Neuronal stem cell (in vitro differentiated cells): ENCODE measurements at regions not wholly inside any gene's neighbourhood (a gene's known extent, or its start where the extent isn't known, plus 50 kb on each side); places are given as distances from the start of the nearest gene placed in this dataset.

ENCODE experiments used
- DNase-seq: peaks from one replicate; pipeline ENCODE4 v3.0.0-alpha.2; 2013; ENCODE audit warnings: low spot score
- H2AFZ ChIP-seq: one replicate; pipeline ENCODE4 v1.6.1; 2013; ENCODE audit warnings: mild to moderate bottlenecking, low read length, inconsistent platforms
- H2AK5ac ChIP-seq: 2 replicates; pipeline ENCODE4 v1.6.1; 2013; ENCODE audit warnings: low read depth, mild to moderate bottlenecking, inconsistent platforms, low read length, moderate library complexity, mixed read lengths
- H2BK120ac ChIP-seq: 2 replicates; pipeline ENCODE4 v1.6.1; 2013; ENCODE audit warnings: low read depth, mild to moderate bottlenecking, inconsistent platforms, low read length, moderate library complexity, mixed read lengths
- H2BK12ac ChIP-seq: one replicate; pipeline ENCODE4 v1.6.1; 2013; ENCODE audit warnings: low read length, inconsistent platforms
- H2BK15ac ChIP-seq: 2 replicates; pipeline ENCODE4 v1.6.1; 2013; ENCODE audit warnings: mild to moderate bottlenecking, low read length, inconsistent platforms, mixed read lengths
- H2BK5ac ChIP-seq: one replicate; pipeline ENCODE4 v1.6.1; 2013; ENCODE audit warnings: inconsistent platforms, mild to moderate bottlenecking, low read length, moderate library complexity
- H3K14ac ChIP-seq: one replicate; pipeline ENCODE4 v1.6.1; 2013; ENCODE audit warnings: low read length, inconsistent platforms
- H3K18ac ChIP-seq: 2 replicates; pipeline ENCODE4 v1.6.1; 2013; ENCODE audit warnings: low read length, inconsistent platforms
- H3K23ac ChIP-seq: 2 replicates; pipeline ENCODE4 v1.6.1; 2013; ENCODE audit warnings: low read depth, mild to moderate bottlenecking, mixed read lengths, low read length, inconsistent platforms; ENCODE audit not compliant: poor library complexity
- H3K27ac ChIP-seq: replicated peaks from 3 replicates; pipeline ENCODE4 v1.5.1; 2013; ENCODE audit warnings: low read length, inconsistent platforms
- H3K27me3 ChIP-seq, 3 experiments: 2 replicates each; pipeline ENCODE4 v1.6.1; 2013; ENCODE audit warnings: low read length in 3 of 3, mild to moderate bottlenecking in 2 of 3, inconsistent platforms in 1 of 3, low read depth in 1 of 3, mixed read lengths in 1 of 3, moderate library complexity in 1 of 3; ENCODE audit not compliant: control insufficient read depth in 3 of 3, insufficient read depth in 3 of 3
- H3K36me3 ChIP-seq, 2 donors: replicated peaks in 1 of 2; 2 replicates each; pipeline ENCODE4 v1.6.1; 2013; ENCODE audit warnings: low read length in 2 of 2; ENCODE audit not compliant: control insufficient read depth in 2 of 2, insufficient read depth in 2 of 2
- H3K4ac ChIP-seq: 2 replicates; pipeline ENCODE4 v1.6.1; 2013; ENCODE audit warnings: inconsistent platforms, mild to moderate bottlenecking, low read length, moderate library complexity
- H3K4me1 ChIP-seq, 2 donors: 1 replicate in 1 of 2; 2 replicates in 1 of 2; pipeline ENCODE4 v1.6.1; 2013; ENCODE audit warnings: low read length in 2 of 2, low read depth in 1 of 2; ENCODE audit not compliant: control insufficient read depth in 2 of 2, insufficient read depth in 1 of 2
- H3K4me2 ChIP-seq: one replicate; pipeline ENCODE4 v1.6.1; 2013; ENCODE audit warnings: mild to moderate bottlenecking, low read length, inconsistent platforms; ENCODE audit not compliant: insufficient read depth, poor library complexity, severe bottlenecking
- H3K4me3 ChIP-seq, 2 donors: 2 replicates each; pipeline ENCODE4 v1.5.1; 2013; ENCODE audit warnings: low read length in 2 of 2, mild to moderate bottlenecking in 2 of 2, inconsistent platforms in 1 of 2, moderate library complexity in 1 of 2
- H3K79me1 ChIP-seq: one replicate; pipeline ENCODE4 v1.6.1; 2013; ENCODE audit warnings: low read depth, mild to moderate bottlenecking, inconsistent platforms, low read length, moderate library complexity
- H3K9ac ChIP-seq: one replicate; pipeline ENCODE4 v1.6.1; 2013; ENCODE audit warnings: mild to moderate bottlenecking, low read depth, low read length, inconsistent platforms; ENCODE audit not compliant: poor library complexity
- H3K9me3 ChIP-seq, 2 donors: replicated peaks in 1 of 2; 2 replicates each; pipeline versions ENCODE3 to v1.6.1; 2013; ENCODE audit warnings: low read length in 2 of 2, mild to moderate bottlenecking in 2 of 2, inconsistent platforms in 1 of 2, low read depth in 1 of 2, mixed read lengths in 1 of 2, moderate library complexity in 1 of 2; ENCODE audit not compliant: control insufficient read depth in 2 of 2, insufficient read depth in 1 of 2
- H4K8ac ChIP-seq: one replicate; pipeline ENCODE4 v1.6.1; 2013; ENCODE audit warnings: low read depth, mild to moderate bottlenecking, inconsistent platforms, low read length, moderate library complexity
- H4K91ac ChIP-seq: one replicate; pipeline ENCODE4 v1.6.1; 2013; ENCODE audit warnings: low read length, low read depth, mild to moderate bottlenecking, inconsistent platforms; ENCODE audit not compliant: poor library complexity
- WGBS, 2 donors: extraction: QIAGEN DNeasy Blood & Tissue Kit; methylation state at CpG; one replicate each; pipeline ENCODE4 v1.1.7; 2013; ENCODE audit warnings: missing lambda C conversion rate in 2 of 2, mixed read lengths in 1 of 2; ENCODE audit not compliant: insufficient read length in 2 of 2, insufficient replicate concordance in 1 of 2; ENCODE audit errors: extremely low coverage in 2 of 2; 5-methylcytosine and 5-hydroxymethylcytosine counted together

- no peak overlapping the region for H3K18ac ChIP-seq
- no peak overlapping the region for H3K23ac ChIP-seq
- no peak overlapping the region for H2AK5ac ChIP-seq
- no peaks in the 10 kb centered on the region for H3K4me1 ChIP-seq
- no peak overlapping the region for H2BK12ac ChIP-seq
- H3K36me3 ChIP-seq = no peaks in the 10 kb centered on the region
- H3K79me1 ChIP-seq = no peaks in the 10 kb centered on the region
- H3K4ac ChIP-seq = no peak overlapping the region
- no peak overlapping the region for H3K4me3 ChIP-seq
- H3K27me3 ChIP-seq = no peaks in the 10 kb centered on the region
- no peak overlapping the region for H3K14ac ChIP-seq
- no peak overlapping the region for H2BK5ac ChIP-seq
- no peak overlapping the region for H3K9ac ChIP-seq
- no peak overlapping the region for H2AFZ ChIP-seq
- H2BK15ac ChIP-seq = no peak overlapping the region
- H3K9me3 ChIP-seq = peaks cover 0 to 2% of the 10 kb centered on the region in 2 donors
- H4K8ac ChIP-seq = no peak overlapping the region
- WGBS, 2 donors = no CpG with 5 or more reads among the region's 4 CpGs
- H3K4me2 ChIP-seq = no peak overlapping the region
- H2BK120ac ChIP-seq = no peak overlapping the region
- no peak overlapping the region for H3K27ac ChIP-seq
- no peak for DNase-seq
- no peak overlapping the region for H4K91ac ChIP-seq
Observed at GRCh38 chr2:126306539-126306938, 349.4 kb upstream of the GYPC start.

DNA sequence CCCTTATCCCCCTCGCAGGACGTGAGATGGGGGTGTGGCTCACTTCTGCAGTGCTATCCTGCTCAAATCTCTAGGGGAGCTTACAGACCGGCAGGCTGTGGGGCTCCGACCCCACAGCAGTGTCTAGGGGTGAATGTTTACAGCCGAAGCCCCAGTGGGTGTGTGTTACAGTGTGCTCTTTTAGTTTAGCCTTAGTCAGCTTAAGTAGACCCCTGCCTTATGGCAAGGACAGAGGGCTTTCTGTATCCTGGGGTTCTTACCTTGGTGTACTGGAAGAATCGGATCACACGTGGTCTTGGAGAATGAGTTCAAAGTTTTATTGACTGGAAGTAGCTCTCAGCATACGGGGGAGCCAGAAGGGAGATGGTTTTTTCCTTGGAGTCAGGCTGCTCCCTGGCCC lies 348.2 kb upstream of the GYPC start:
- no peak overlapping the region for H2BK15ac ChIP-seq
- no peaks in the 10 kb centered on the region for H3K36me3 ChIP-seq
- no peak overlapping the region for H2BK5ac ChIP-seq
- no peak overlapping the region for H4K8ac ChIP-seq
- WGBS, 2 donors = no CpG with 5 or more reads among the region's 8 CpGs
- peaks cover 0 to 2% of the 10 kb centered on the region in 2 donors for H3K9me3 ChIP-seq
- no peaks in the 10 kb centered on the region for H3K79me1 ChIP-seq
- no peak overlapping the region for H3K4me3 ChIP-seq
- no peak overlapping the region for H3K4me2 ChIP-seq
- no peak for DNase-seq
- no peak overlapping the region for H3K9ac ChIP-seq
- H3K27ac ChIP-seq = no peak overlapping the region
- no peaks in the 10 kb centered on the region for H3K27me3 ChIP-seq
- H3K4ac ChIP-seq = no peak overlapping the region
- no peak overlapping the region for H4K91ac ChIP-seq
- H3K18ac ChIP-seq = no peak overlapping the region
- H3K23ac ChIP-seq = peak overlapping the region; percentile 73
- no peaks in the 10 kb centered on the region for H3K4me1 ChIP-seq
- no peak overlapping the region for H2AK5ac ChIP-seq
- H3K14ac ChIP-seq = peak overlapping the region; percentile 31
- no peak overlapping the region for H2BK120ac ChIP-seq
- H2AFZ ChIP-seq = peak overlapping the region; percentile 3
- no peak overlapping the region for H2BK12ac ChIP-seq

DNA sequence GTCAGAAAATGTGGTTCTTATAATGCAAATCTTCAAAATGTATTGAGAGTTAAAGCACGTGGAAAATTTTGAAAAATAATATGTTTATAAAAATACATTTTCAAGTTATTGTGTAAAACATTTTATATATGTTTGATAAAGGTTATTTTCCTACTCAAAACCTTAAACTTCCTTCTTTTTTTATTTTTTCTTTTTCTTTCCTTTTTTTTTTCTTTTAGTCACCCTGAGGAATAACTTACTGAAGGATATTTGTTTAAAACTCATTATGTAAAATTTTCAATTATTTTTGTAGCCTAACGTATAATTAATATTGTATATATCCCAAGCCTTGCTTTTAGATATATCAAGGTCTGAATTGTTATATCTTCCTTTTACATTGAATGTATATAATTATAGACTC lies 346.8 kb upstream of the GYPC start:
- Histone ChIP-seq H3K4me3 (no peak overlapping the region), H3K9ac (no peak overlapping the region), H4K8ac (no peak overlapping the region), H3K4ac (no peak overlapping the region), H3K4me2 (no peak overlapping the region), H2AK5ac (no peak overlapping the region), H3K36me3 (no peaks in the 10 kb centered on the region), H3K27ac (no peak overlapping the region), H3K9me3 (peaks cover 0 to 2% of the 10 kb centered on the region in 2 donors), H3K79me1 (no peaks in the 10 kb centered on the region), H2BK15ac (no peak overlapping the region), H2BK12ac (no peak overlapping the region), H4K91ac (no peak overlapping the region), H3K4me1 (no peaks in the 10 kb centered on the region), H2BK5ac (no peak overlapping the region), H3K27me3 (no peaks in the 10 kb centered on the region), H3K23ac (no peak overlapping the region), H2AFZ (no peak overlapping the region), H3K14ac (no peak overlapping the region), H2BK120ac (no peak overlapping the region), H3K18ac (no peak overlapping the region)
- no peak for DNase-seq
- WGBS, 2 donors = no CpG with 5 or more reads among the region's 2 CpGs

- H3K79me1 ChIP-seq = no peaks in the 10 kb centered on the region
- WGBS, 2 donors = no CpG with 5 or more reads among the region's 5 CpGs
- no peak overlapping the region for H3K4me3 ChIP-seq
- H2AFZ ChIP-seq = no peak overlapping the region
- H3K4me1 ChIP-seq = no peaks in the 10 kb centered on the region
- H3K27ac ChIP-seq = no peak overlapping the region
- H3K4ac ChIP-seq = no peak overlapping the region
- no peak overlapping the region for H3K18ac ChIP-seq
- H4K91ac ChIP-seq = no peak overlapping the region
- no peak overlapping the region for H3K4me2 ChIP-seq
- no peak overlapping the region for H2BK15ac ChIP-seq
- no peak overlapping the region for H2BK5ac ChIP-seq
- H4K8ac ChIP-seq = no peak overlapping the region
- H3K14ac ChIP-seq = no peak overlapping the region
- no peak overlapping the region for H2BK120ac ChIP-seq
- H3K9me3 ChIP-seq = peaks cover 0 to 2% of the 10 kb centered on the region in 2 donors
- no peak overlapping the region for H2AK5ac ChIP-seq
- H3K23ac ChIP-seq = no peak overlapping the region
- DNase-seq = no peak
- no peaks in the 10 kb centered on the region for H3K27me3 ChIP-seq
- H3K36me3 ChIP-seq = no peaks in the 10 kb centered on the region
- no peak overlapping the region for H2BK12ac ChIP-seq
- no peak overlapping the region for H3K9ac ChIP-seq
Observed at GRCh38 chr2:126312579-126312978, 343.4 kb upstream of the GYPC start.
